Caco-2 (cell line): ENCODE measurements at regions not wholly inside any gene's neighbourhood (a gene's known extent, or its start where the extent isn't known, plus 50 kb on each side); places are given as distances from the start of the nearest gene placed in this dataset.

Experiments used
- BruUV-seq: library from RNA; stranded (reverse); fragments of 400-500 nt; replicated peaks from 2 replicates; lab custom pipeline; 2021; lab: Mats Ljungman, UMichigan
- CTCF ChIA-PET: fragments of 300-600 bp; sonication (Branson Sonifier 250); formaldehyde crosslinking; loops from one replicate; lab custom pipeline; 2022; ENCODE audit warnings: antibody characterized with exemption; lab: Charles Lee
- POLR2A ChIA-PET: fragments of 300-600 bp; sonication (Branson Sonifier 250); formaldehyde crosslinking; loops from one replicate; lab custom pipeline; 2022; ENCODE audit warnings: antibody characterized with exemption; lab: Charles Lee
- DNase-seq, 2 experiments: peaks; one replicate each; pipeline versions ENCODE4 v3.0.0 to v3.0.0-alpha.2; 2020 to 2022
- H3K27me3 ChIP-seq: replicated peaks from 2 replicates; pipeline ENCODE4 v1.6.0; 2011; ENCODE audit warnings: low read length; ENCODE audit not compliant: control insufficient read depth, insufficient read depth
- H3K36me3 ChIP-seq: 2 replicates; pipeline ENCODE4 v1.5.1; 2011; ENCODE audit warnings: low read length; ENCODE audit not compliant: control insufficient read depth, insufficient read depth
- H3K4me1 ChIP-seq: fragments of 250-450 bp; sonication (Bioruptor Pico); 2 replicates; pipeline ENCODE4 v1.5.1; 2020; ENCODE audit warnings: mild to moderate bottlenecking
- H3K4me3 ChIP-seq: 2 replicates; pipeline ENCODE4 v1.5.1; 2011; ENCODE audit warnings: low read depth, mild to moderate bottlenecking, control low read depth, low read length
- H3K9me3 ChIP-seq: fragments of 250-450 bp; sonication (Bioruptor Pico); 2 replicates; pipeline ENCODE4 v1.5.1; 2020; ENCODE audit warnings: mild to moderate bottlenecking, moderate library complexity
- H3K27ac Mint-ChIP-seq: one replicate; pipeline ENCODE4 v1.8.0; 2022; ENCODE audit warnings: mixed read lengths; ENCODE audit not compliant: unreplicated experiment
- H3K27me3 Mint-ChIP-seq: one replicate; pipeline ENCODE4 v1.8.0; 2022; ENCODE audit warnings: mixed read lengths; ENCODE audit not compliant: insufficient read depth, unreplicated experiment
- H3K36me3 Mint-ChIP-seq: one replicate; pipeline ENCODE4 v1.8.0; 2022; ENCODE audit warnings: mild to moderate bottlenecking, mixed read lengths; ENCODE audit not compliant: insufficient read depth, unreplicated experiment
- H3K4me1 Mint-ChIP-seq: one replicate; pipeline ENCODE4 v1.8.0; 2022; ENCODE audit warnings: low read depth, mixed read lengths; ENCODE audit not compliant: unreplicated experiment
- H3K4me3 Mint-ChIP-seq: one replicate; pipeline ENCODE4 v1.8.0; 2022; ENCODE audit warnings: mild to moderate bottlenecking, moderate library complexity, mixed read lengths; ENCODE audit not compliant: unreplicated experiment
- H3K9me3 Mint-ChIP-seq: one replicate; pipeline ENCODE4 v1.8.0; 2022; ENCODE audit warnings: mixed read lengths; ENCODE audit not compliant: unreplicated experiment
- intact Hi-C: fragments of 100-400 bp; cut with micrococcal nuclease; formaldehyde crosslinking; loops from one replicate; pipeline ENCODE4 v1.10.0; 2022; ENCODE audit not compliant: unreplicated experiment
- TF ChIP-seq, protein P1 (sequence below), 2 experiments: fragments of 200-600 bp in 1 of 2; IDR thresholded peaks; 1 replicate in 1 of 2; 2 replicates in 1 of 2; pipeline versions ENCODE4 v1.5.1 to v1.8.0; 2011 to 2022; ENCODE audit warnings: antibody characterized with exemption in 1 of 2, control low read depth in 1 of 2, inconsistent platforms in 1 of 2, low read depth in 1 of 2, low read length in 1 of 2, mild to moderate bottlenecking in 1 of 2, moderate library complexity in 1 of 2; ENCODE audit not compliant: insufficient read depth in 1 of 2, severe bottlenecking in 1 of 2, unreplicated experiment in 1 of 2

GRCh38 chr14:25508845-25509244 lies 458.9 kb upstream of the STXBP6 start:
- H3K9me3 Mint-ChIP-seq: no peaks in the 10 kb centered on the region
- Histone ChIP-seq H3K4me1 (no peaks in the 10 kb centered on the region), H3K36me3 (no peaks in the 10 kb centered on the region), H3K27me3 (no peaks in the 10 kb centered on the region), H3K4me3 (no peak overlapping the region), H3K9me3 (no peaks in the 10 kb centered on the region)
- H3K4me1 Mint-ChIP-seq: no peaks in the 10 kb centered on the region
- no peak overlapping the region for H3K27ac Mint-ChIP-seq
- TF ChIP-seq, protein P1, sequence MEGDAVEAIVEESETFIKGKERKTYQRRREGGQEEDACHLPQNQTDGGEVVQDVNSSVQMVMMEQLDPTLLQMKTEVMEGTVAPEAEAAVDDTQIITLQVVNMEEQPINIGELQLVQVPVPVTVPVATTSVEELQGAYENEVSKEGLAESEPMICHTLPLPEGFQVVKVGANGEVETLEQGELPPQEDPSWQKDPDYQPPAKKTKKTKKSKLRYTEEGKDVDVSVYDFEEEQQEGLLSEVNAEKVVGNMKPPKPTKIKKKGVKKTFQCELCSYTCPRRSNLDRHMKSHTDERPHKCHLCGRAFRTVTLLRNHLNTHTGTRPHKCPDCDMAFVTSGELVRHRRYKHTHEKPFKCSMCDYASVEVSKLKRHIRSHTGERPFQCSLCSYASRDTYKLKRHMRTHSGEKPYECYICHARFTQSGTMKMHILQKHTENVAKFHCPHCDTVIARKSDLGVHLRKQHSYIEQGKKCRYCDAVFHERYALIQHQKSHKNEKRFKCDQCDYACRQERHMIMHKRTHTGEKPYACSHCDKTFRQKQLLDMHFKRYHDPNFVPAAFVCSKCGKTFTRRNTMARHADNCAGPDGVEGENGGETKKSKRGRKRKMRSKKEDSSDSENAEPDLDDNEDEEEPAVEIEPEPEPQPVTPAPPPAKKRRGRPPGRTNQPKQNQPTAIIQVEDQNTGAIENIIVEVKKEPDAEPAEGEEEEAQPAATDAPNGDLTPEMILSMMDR (IDR thresholded peaks at IDR 0.05; ENCODE audit: insufficient read depth in 1 of 2, low read depth in 1 of 2, low read length in 1 of 2, severe bottlenecking in 1 of 2, unreplicated experiment in 1 of 2): no peak
- no peak overlapping the region for H3K4me3 Mint-ChIP-seq
- intact Hi-C loops: no loop called here
- no peak for DNase-seq
- peaks cover 8% of the 10 kb centered on the region for H3K27me3 Mint-ChIP-seq
- H3K36me3 Mint-ChIP-seq: no peaks in the 10 kb centered on the region
- POLR2A ChIA-PET: no interaction called here
- no TSS peak for BruUV-seq
- CTCF ChIA-PET: no interaction called here

DNA sequence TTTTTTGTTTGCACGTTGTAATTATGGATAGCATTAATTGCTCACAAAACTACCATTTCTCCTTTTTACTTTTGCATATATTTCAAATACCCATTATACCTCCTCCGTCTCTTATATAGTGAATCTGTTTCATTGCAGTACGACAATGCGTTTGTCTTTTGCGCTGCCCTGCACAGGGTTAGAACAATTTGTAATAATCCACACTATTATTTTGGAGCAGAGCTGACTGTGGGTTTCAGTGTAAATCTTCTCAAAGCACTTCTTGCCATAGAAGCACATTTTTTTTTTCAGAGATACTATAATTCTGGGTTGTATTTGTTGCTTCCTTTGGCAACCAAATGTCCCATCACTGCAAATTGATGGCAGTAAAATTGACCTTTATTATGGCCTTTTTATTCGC lies 451.8 kb upstream of the STXBP6 start:
- no peaks in the 10 kb centered on the region for H3K4me1 ChIP-seq
- H3K27me3 ChIP-seq: no peaks in the 10 kb centered on the region
- DNase-seq: no peak
- intact Hi-C loops: no loop called here
- ChIA-PET CTCF (no interaction called here), POLR2A (no interaction called here)
- TF ChIP-seq, protein P1 (IDR thresholded peaks at IDR 0.05; ENCODE audit: insufficient read depth in 1 of 2, low read depth in 1 of 2, low read length in 1 of 2, severe bottlenecking in 1 of 2, unreplicated experiment in 1 of 2): no peak
- H3K36me3 ChIP-seq: no peaks in the 10 kb centered on the region
- Mint-ChIP-seq H3K4me1 (no peaks in the 10 kb centered on the region), H3K9me3 (no peaks in the 10 kb centered on the region), H3K27ac (no peak overlapping the region), H3K27me3 (peaks cover 13% of the 10 kb centered on the region), H3K36me3 (no peaks in the 10 kb centered on the region), H3K4me3 (no peak overlapping the region)
- BruUV-seq: no TSS peak
- no peak overlapping the region for H3K4me3 ChIP-seq
- no peaks in the 10 kb centered on the region for H3K9me3 ChIP-seq

DNA sequence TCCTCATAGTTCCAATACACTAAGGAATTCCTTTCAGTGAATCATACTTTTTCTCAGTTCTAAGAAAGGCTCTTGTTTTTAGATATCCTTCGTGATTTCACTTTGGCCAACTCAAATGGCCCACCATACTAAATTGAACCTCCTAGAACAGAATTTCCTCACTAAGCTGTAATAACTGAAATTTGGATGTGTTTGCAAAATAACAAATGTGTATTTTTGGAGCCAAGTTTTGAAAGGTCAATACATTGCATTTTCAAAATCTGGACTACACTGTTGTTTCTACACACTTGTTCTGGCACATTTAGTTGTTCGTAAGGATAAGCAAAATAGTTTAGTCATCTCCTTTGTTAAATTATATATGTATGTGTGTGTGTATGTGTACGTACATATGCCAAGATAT lies 439.0 kb upstream of the STXBP6 start:
- CTCF ChIA-PET: no interaction called here

More for the DNA sequence above, 439.0 kb upstream of the STXBP6 start:
- POLR2A ChIA-PET: no interaction called here
- Histone ChIP-seq H3K9me3 (no peaks in the 10 kb centered on the region), H3K27me3 (no peaks in the 10 kb centered on the region), H3K4me3 (no peak overlapping the region), H3K4me1 (no peaks in the 10 kb centered on the region), H3K36me3 (no peaks in the 10 kb centered on the region)
- H3K27ac Mint-ChIP-seq: no peak overlapping the region
- H3K36me3 Mint-ChIP-seq: no peaks in the 10 kb centered on the region
- DNase-seq: no peak
- H3K4me3 Mint-ChIP-seq: no peak overlapping the region
- H3K4me1 Mint-ChIP-seq: no peaks in the 10 kb centered on the region
- no peaks in the 10 kb centered on the region for H3K9me3 Mint-ChIP-seq
- TF ChIP-seq, protein P1 (IDR thresholded peaks at IDR 0.05; ENCODE audit: insufficient read depth in 1 of 2, low read depth in 1 of 2, low read length in 1 of 2, severe bottlenecking in 1 of 2, unreplicated experiment in 1 of 2): no peak
- no peaks in the 10 kb centered on the region for H3K27me3 Mint-ChIP-seq
- BruUV-seq: no TSS peak
- intact Hi-C loops: no loop called here
